HL-60 (cell line): ENCODE measurements at regions not wholly inside any gene's neighbourhood (a gene's known extent, or its start where the extent isn't known, plus 50 kb on each side); places are given as distances from the start of the nearest gene placed in this dataset.

Source experiments
- DNase-seq, 2 experiments: peaks; one replicate each; pipeline ENCODE4 v3.0.0-alpha.2; 2010 to 2020; ENCODE audit warnings: low read depth in 1 of 2, low spot score in 1 of 2
- H3K27ac ChIP-seq: fragments of 250-450 bp; sonication (Bioruptor Pico); replicated peaks from 2 replicates; pipeline ENCODE4 v1.5.1; 2020; ENCODE audit warnings: mild to moderate bottlenecking, moderate library complexity
- H3K27me3 ChIP-seq: fragments of 250-450 bp; sonication (Bioruptor Pico); 2 replicates; pipeline ENCODE4 v1.5.1; 2021; ENCODE audit warnings: mild to moderate bottlenecking, moderate library complexity; ENCODE audit not compliant: insufficient read depth, poor library complexity, severe bottlenecking
- H3K4me3 ChIP-seq: replicated peaks from 2 replicates; pipeline ENCODE4 v1.5.1; 2011; ENCODE audit warnings: mild to moderate bottlenecking, control low read depth, low read length; ENCODE audit not compliant: insufficient read depth
- GABPA ChIP-seq: IDR thresholded peaks from 2 replicates; pipeline ENCODE4 v1.6.1; 2012; ENCODE audit warnings: low read depth
- POLR2AphosphoS5 ChIP-seq: IDR thresholded peaks from 2 replicates; pipeline ENCODE4 v1.6.1; 2012; ENCODE audit warnings: low read depth
- SPI1 ChIP-seq: IDR thresholded peaks from 2 replicates; pipeline ENCODE4 v1.6.1; 2012; ENCODE audit warnings: low read depth, mild to moderate bottlenecking, borderline replicate concordance
- TF ChIP-seq, protein P1 (sequence below): IDR thresholded peaks from 2 replicates; pipeline ENCODE4 v1.6.1; 2012; ENCODE audit warnings: low read depth; ENCODE audit not compliant: insufficient replicate concordance
- TF ChIP-seq, protein P2 (sequence below): IDR thresholded peaks from one replicate; pipeline ENCODE4 v1.5.1; 2011; ENCODE audit warnings: low read length, control low read depth, inconsistent platforms; ENCODE audit not compliant: insufficient read depth

DNA sequence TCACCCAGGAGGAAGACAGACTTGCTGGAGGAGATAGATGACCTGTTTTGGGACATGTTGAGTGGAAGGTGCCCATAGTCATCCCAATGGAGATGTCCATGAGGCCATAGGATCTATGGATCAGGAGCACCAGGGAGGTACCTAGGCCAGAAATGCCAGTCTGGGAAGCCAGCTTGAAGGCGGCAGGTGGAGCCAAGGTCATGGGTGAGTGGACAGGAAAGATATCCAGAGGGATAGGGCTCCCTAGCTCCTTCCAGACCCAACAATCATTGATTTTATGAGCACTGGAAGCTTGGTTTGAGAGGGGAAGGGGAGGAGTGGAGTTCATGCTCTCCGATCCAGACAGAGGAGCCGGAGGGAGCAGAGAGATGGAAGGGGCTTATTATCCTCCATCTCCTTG is 252.6 kb downstream of the CDK5RAP2 start:
- Histone ChIP-seq H3K27ac (no peak overlapping the region), H3K4me3 (no peak overlapping the region), H3K27me3 (peaks cover 4% of the 10 kb centered on the region)
- TF ChIP-seq POLR2AphosphoS5 (no peak), GABPA (no peak), SPI1 (no peak)
- TF ChIP-seq, protein P1, sequence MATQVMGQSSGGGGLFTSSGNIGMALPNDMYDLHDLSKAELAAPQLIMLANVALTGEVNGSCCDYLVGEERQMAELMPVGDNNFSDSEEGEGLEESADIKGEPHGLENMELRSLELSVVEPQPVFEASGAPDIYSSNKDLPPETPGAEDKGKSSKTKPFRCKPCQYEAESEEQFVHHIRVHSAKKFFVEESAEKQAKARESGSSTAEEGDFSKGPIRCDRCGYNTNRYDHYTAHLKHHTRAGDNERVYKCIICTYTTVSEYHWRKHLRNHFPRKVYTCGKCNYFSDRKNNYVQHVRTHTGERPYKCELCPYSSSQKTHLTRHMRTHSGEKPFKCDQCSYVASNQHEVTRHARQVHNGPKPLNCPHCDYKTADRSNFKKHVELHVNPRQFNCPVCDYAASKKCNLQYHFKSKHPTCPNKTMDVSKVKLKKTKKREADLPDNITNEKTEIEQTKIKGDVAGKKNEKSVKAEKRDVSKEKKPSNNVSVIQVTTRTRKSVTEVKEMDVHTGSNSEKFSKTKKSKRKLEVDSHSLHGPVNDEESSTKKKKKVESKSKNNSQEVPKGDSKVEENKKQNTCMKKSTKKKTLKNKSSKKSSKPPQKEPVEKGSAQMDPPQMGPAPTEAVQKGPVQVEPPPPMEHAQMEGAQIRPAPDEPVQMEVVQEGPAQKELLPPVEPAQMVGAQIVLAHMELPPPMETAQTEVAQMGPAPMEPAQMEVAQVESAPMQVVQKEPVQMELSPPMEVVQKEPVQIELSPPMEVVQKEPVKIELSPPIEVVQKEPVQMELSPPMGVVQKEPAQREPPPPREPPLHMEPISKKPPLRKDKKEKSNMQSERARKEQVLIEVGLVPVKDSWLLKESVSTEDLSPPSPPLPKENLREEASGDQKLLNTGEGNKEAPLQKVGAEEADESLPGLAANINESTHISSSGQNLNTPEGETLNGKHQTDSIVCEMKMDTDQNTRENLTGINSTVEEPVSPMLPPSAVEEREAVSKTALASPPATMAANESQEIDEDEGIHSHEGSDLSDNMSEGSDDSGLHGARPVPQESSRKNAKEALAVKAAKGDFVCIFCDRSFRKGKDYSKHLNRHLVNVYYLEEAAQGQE = no peak
- TF ChIP-seq, protein P2, sequence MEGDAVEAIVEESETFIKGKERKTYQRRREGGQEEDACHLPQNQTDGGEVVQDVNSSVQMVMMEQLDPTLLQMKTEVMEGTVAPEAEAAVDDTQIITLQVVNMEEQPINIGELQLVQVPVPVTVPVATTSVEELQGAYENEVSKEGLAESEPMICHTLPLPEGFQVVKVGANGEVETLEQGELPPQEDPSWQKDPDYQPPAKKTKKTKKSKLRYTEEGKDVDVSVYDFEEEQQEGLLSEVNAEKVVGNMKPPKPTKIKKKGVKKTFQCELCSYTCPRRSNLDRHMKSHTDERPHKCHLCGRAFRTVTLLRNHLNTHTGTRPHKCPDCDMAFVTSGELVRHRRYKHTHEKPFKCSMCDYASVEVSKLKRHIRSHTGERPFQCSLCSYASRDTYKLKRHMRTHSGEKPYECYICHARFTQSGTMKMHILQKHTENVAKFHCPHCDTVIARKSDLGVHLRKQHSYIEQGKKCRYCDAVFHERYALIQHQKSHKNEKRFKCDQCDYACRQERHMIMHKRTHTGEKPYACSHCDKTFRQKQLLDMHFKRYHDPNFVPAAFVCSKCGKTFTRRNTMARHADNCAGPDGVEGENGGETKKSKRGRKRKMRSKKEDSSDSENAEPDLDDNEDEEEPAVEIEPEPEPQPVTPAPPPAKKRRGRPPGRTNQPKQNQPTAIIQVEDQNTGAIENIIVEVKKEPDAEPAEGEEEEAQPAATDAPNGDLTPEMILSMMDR = no peak
- DNase-seq = no peak

DNA sequence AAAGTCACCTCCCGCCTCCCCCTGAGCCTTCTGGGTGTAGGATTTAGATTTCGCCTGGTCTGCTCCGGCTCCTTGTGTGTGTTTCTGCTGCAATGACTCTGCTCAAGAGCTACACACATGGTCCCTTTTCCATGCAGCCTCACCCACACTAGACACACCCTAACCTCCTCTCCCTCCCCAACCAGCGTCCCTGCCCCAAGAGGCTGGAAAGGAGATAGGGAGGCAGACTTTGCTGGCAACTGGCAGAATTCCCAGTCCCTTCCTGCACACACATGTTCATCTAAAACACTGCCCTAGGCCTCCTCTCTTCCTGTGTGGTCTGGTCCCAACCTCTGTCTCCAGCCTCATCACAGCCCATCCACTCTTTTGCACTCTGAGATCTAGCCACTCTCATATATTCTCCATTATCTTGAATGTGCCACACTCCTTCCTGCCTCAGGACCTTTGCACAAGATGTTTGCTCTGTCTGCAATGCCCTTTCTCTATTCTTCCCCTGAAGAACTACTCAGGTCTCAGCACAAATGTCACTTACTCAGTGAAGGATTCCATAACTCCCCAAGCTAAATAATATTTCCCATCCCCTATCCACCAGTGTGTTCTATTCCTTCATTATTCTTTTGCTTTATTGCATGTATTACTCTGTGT is 253.8 kb downstream of the CDK5RAP2 start:
- Histone ChIP-seq H3K4me3 (no peak overlapping the region), H3K27me3 (no peaks in the 10 kb centered on the region), H3K27ac (no peak overlapping the region)
- TF ChIP-seq SPI1 (no peak), POLR2AphosphoS5 (no peak), GABPA (no peak)
- TF ChIP-seq, protein P1 = no peak
- TF ChIP-seq, protein P2 = no peak
- no peak for DNase-seq

DNA sequence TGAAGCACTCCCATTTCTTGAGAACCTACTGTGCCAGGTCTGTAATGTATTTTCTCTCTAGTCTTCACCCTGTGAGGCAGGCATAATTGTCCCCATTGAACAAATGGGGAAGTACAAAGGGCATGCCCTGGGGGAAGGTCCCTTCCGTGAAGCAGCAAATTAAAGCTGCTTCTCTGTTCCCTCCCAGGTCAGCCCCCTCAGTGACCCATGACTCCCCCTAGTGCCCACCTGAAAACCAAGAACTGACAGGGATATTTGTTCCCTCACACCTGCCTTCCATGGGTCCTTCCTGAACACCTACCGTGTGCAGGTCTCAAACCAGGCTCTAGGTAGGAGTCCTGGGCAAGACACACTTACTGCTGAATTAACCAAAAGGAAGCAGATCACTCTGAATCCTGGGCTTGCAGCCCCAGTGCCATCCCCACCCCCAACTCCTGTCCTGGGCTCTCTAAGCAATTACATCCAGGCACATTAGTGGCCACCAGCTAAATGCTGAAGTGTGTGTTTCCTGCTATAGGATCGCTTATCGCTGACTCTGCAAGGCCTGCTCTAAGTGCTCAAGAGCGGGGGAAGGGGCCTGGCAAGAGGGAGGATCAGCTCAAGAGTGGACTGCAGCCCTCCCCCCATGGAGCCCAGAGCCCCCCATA is 254.8 kb downstream of the CDK5RAP2 start:
- DNase-seq = peak in 1 of 2 experiments; percentile 5
- Histone ChIP-seq H3K4me3 (no peak overlapping the region), H3K27me3 (no peaks in the 10 kb centered on the region), H3K27ac (no peak overlapping the region)
- no peak for TF ChIP-seq GABPA

DNA sequence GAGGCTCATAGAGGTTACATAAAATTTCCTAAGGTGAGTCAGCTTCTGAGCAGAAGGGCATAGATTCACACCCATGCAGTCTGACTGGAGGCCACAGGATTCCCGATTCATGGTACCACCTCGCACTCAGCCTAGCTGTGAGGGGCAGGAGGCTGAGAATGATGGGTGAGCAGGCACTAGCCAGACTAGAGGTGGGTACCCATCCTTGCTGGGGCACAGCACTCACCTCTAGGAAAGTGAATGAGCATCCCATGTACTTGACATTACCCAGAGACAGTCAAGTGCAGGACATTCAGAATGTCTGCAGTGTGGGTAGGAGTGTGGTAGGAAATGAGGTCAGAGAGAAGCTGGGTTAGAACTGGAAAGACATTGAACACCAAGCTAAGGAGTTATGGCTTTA is 255.5 kb downstream of the CDK5RAP2 start:
- no peak overlapping the region for H3K27ac ChIP-seq
- no peak overlapping the region for H3K4me3 ChIP-seq
- TF ChIP-seq, protein P2 = no peak
- TF ChIP-seq, protein P1 = no peak
- no peak for TF ChIP-seq POLR2AphosphoS5
- TF ChIP-seq SPI1 = no peak
- TF ChIP-seq GABPA = no peak
- no peaks in the 10 kb centered on the region for H3K27me3 ChIP-seq
- no peak for DNase-seq
